ENCODE measurements at regions not wholly inside any gene's neighbourhood (a gene's known extent, or its start where the extent isn't known, plus 50 kb on each side); places are given as distances from the start of the nearest gene placed in this dataset.
"Not testable (repeated sequence)": the region's sequence is repeated elsewhere in the genome, so short reads cannot be mapped to it uniquely, and the experiment has no call there.

GRCh38 chr10:53064614-53065013, 292.0 kb upstream of the MBL2 start:
- DNase-seq, result no peak

- no peak for DNase-seq
Observed at GRCh38 chr10:53063805-53064204, 291.2 kb upstream of the MBL2 start.

GRCh38 chr10:53052521-53053164, 280.1 kb upstream of the MBL2 start:
- no peak for DNase-seq

- no peak for DNase-seq
Observed at GRCh38 chr10:53045315-53045714, 272.7 kb upstream of the MBL2 start.

DNA sequence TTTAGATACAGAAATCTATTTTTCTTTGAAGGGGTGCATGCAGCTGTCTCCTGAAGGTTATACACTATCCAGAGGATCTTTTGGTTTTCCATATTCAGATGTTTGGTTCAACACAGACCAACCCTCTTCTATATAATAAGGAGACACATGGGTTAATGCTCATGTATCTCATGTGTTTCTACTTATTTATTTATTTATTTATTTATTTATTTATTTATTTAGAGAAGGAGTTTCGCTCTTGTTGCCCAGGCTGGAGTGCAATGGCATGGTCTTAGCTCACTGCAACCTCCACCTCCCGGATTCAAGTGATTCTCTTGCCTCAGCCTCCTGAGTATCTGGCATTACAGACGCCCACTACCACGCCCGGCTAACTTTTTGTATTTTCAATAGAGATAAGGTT, 263.2 kb upstream of the MBL2 start:
- not testable (repeated sequence) for DNase-seq

GRCh38 chr10:53033396-53033795, 260.8 kb upstream of the MBL2 start:
- no peak for DNase-seq

DNA sequence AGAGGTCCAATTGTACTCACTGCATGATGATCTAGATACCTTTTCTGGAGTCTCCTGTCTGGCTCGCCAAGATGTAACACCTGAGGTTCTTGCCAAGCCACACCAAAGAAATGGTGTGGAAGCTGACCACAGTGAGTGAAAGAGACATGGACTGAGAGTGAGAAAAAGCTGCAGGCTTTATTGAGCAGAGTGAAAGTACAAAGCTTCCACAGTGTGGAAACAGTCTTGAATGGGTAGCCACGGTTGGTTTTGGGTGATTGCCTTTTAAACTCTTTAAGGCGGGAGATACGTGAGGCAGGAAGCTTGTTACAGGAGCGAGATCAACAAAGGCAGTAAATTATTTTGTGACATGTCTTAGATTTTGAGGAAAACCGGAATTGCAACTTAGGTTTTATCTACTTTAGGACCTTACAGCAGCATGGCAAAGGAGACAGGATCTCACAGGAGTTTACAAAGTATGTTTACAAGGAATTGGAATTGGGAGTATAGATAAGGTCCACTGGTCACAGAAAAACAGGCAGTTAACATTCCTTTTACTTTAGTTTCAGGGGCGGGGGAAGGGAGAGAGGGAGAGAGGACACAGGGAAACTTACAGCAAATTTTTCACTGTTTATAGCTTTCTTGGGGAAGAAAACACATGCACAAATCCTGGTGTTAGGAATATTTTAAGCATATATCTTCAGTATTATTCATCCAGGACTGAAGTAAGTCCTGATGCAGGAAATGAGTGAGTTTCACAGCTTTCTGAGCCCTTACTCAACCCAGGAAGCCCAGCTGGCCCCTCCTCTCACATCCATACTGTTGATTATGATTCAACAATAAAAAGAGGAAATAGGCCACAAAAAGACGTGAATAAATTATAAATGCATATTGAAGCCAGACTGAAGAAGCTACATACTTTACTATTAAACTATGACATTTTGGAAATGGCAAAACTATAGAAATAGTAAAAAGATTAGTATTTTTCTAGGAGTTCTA, 257.6 kb upstream of the MBL2 start:
- peak; percentile 27 for DNase-seq

- DNase-seq, result no peak
Observed at GRCh38 chr10:53029449-53029848, 256.9 kb upstream of the MBL2 start.

DNA sequence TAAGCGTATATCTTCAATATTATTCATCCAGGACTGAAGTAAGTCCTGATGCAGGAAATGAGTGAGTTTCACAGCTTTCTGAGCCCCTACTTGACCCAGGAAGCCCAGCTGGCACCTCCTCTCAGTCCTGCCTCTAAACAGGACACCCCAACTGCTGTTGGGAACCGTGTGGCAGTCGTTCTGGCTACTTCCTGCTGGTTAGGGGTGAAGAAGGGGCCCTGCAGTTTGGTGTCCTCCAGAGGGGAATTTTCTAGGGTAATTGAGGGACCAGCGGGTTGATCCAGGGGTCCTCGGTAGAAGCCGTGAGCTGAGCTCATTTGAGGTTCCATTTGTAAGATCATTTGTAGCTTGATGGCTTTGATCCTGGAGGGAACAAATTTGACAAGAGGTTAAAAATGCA, 253.2 kb upstream of the MBL2 start:
- DNase-seq, result not testable (repeated sequence)

GRCh38 chr10:53025172-53025711, 252.7 kb upstream of the MBL2 start:
- DNase-seq, result no peak

- DNase-seq, result no peak
Observed at GRCh38 chr10:53023411-53023810, 250.8 kb upstream of the MBL2 start.

DNA sequence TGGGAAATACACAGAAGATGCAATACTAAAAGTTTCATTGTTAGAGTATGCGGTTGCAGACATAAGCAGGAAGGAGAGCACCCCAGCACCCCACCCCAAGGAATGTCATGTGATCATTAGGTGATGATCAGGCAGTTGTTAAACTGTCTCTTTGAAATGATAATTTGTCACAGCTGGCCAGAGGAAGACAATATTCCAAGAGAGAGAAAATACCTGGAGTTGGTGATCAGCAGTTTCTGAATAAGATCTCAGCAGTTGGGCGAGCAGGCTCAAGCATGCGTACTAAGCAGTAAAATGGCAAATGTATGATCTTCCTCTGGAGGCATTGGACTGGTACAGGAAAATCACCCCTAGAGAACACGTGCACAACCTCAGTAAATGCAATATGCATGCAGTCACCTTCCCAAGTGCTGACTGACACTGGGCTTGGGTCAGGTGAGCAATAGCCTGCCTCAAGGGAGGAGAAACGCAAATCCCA, 250.1 kb upstream of the MBL2 start:
- DNase-seq, result no peak

- no peak for DNase-seq
Observed at GRCh38 chr10:53013201-53013810, 240.7 kb upstream of the MBL2 start.

GRCh38 chr10:53009961-53010907, 237.7 kb upstream of the MBL2 start:
- DNase-seq, result no peak

DNA sequence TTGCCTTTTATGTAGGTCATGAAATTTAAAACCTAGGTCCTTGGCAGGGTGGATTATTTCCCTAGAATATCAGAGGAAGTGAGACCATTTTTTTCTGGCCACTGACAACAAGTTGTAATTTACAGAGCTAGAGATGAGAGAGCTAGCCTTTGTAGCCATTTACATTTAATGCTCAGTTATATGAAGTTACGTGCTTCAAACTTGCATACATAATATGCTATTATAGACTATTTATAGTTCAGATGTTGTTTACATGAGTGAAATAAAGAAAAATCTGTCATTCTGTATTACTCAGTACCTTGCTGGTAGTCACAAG, 234.9 kb upstream of the MBL2 start:
- DNase-seq, result no peak

- DNase-seq, result no peak
Observed at GRCh38 chr10:53006663-53007526, 234.3 kb upstream of the MBL2 start.

DNA sequence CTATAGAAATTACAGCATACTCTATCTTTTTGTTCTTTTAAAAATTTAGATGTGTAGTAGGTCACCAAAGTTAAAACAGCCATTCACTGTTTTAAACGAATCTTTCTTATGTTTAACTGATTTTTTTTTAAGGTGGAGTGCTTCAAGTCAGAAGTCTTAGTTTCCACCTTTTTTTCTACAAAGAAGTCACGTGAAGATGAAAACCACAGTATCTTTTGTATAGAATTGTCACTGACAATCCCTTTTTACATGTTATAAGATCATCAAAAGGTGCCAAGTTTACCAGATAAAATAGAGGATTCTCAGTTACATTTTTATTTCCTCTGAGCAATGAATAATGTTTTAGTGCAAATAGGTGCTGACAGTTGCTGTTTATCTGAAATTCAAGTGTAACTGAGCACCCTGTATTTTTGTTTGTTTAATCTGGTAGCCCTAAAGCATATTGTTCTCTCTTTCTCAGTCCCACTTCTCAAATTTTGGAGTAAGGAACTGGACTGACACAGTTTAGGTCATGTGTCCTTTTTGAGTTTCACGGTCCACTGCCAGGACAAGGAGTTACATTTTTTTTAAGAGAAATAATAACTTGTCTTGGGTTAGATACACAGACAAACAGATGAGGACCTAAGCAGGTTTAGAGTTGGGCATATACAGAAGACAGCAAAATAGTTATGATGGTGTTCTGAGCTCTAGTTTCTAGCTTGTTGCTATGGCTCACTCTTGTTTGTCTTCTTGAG, 233.2 kb upstream of the MBL2 start:
- DNase-seq, result no peak

GRCh38 chr10:53003094-53003493, 230.5 kb upstream of the MBL2 start:
- DNase-seq, result no peak

DNA sequence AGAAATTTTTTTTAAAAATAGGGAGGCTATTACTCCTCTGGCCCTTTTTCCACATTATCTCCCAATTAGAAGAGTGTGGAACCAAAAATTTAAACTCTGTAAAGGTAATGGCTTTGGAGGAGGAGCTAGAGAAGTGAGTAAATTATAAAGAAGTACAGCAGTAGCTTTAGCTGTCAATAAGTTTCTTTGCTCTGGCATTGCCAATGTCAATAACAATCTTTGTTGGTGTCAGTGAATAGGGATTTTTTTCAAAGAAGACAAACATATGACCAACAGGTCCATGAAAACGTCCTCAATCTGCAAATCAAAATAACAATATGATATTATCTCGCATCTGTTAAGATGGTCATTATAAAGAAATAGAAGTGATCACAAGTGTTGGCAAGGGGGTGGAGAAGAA, 227.1 kb upstream of the MBL2 start:
- DNase-seq, result no peak

DNA sequence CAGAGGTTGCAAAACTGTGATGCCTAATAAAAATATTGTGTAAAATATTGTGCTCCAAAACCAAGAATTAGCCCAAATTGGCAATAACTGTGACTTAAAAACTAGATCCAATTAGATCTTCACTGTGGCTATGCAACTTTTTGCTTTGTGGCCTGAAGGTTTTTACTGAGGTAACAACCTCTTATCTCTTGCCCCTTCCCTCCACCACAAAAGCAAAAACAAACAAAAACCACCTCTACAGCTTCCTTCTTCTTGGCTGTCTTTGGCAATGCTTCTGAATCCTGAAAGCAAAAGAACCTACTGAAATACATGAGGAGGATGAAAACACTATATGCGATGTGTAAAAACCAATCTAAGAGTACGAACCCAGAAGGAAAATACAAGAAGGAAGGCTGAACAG, 226.7 kb upstream of the MBL2 start:
- no peak for DNase-seq
